Peyer's patch (tissue), 4 donors: ENCODE measurements at regions not wholly inside any gene's neighbourhood (a gene's known extent, or its start where the extent isn't known, plus 50 kb on each side); places are given as distances from the start of the nearest gene placed in this dataset.

Source experiments
- DNase-seq, 3 donors: peaks; one replicate each; pipeline ENCODE4 v3.0.0-alpha.2; 2017 to 2019
- H3K27ac ChIP-seq, 4 donors: fragments of 200-600 bp; sonication (generic); one replicate each; pipeline ENCODE4 v1.5.1; 2016 to 2019
- H3K27me3 ChIP-seq, 2 donors: fragments of 200-600 bp; sonication (generic); one replicate each; pipeline ENCODE4 v1.5.1; 2019
- H3K36me3 ChIP-seq, 3 donors: fragments of 200-600 bp; sonication (generic); one replicate each; pipeline ENCODE4 v1.5.1; 2016 to 2019
- H3K4me1 ChIP-seq, 4 donors: fragments of 200-600 bp; sonication (generic); one replicate each; pipeline ENCODE4 v1.5.1; 2016 to 2019
- H3K4me3 ChIP-seq, 4 donors: fragments of 200-600 bp; sonication (generic); 1 replicate in 3 of 4; 2 replicates in 1 of 4; pipeline ENCODE4 v1.5.1; 2016 to 2019; ENCODE audit warnings: mild to moderate bottlenecking in 1 of 4
- H3K9me3 ChIP-seq, 4 donors: fragments of 200-600 bp; sonication (generic); one replicate each; pipeline ENCODE4 v1.5.1; 2016 to 2019; ENCODE audit warnings: mild to moderate bottlenecking in 1 of 4
- POLR2A ChIP-seq, 2 donors: fragments of 450-650 bp; IDR thresholded peaks; one replicate each; pipeline ENCODE4 v1.5.1; 2017; ENCODE audit warnings: antibody characterized with exemption in 2 of 2, mild to moderate bottlenecking in 2 of 2, moderate library complexity in 2 of 2
- TF ChIP-seq, protein P1 (sequence below), 6 experiments: fragments of 450-650 bp in 4 of 6; fragments of 200-600 bp in 2 of 6; sonication (generic) in 1 of 6; IDR thresholded peaks; one replicate each; pipeline ENCODE4 v1.5.1; 2017 to 2019; ENCODE audit warnings: antibody characterized with exemption in 6 of 6, mild to moderate bottlenecking in 3 of 6, moderate library complexity in 1 of 6

DNA sequence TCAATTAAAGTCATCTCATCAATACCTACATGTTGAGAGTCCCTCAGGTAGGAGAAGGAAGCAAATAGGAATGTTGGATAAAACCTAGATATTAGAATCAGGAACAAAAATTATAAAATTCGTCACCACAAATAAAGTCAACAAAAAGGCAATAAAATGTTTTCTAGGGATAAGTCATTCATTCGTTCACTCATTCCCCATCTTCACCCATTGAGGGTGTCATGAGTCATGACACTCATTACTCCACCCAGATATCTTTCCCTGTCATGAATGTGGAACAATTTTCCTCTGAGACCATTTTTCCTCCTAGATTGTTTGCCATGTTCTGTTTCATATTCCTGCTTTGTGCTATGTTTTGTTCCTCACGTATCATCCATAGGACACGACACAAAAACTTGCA lies 50.9 kb upstream of the OLIG3 start:
- Histone ChIP-seq H3K4me1 (no peaks in the 10 kb centered on the region), H3K4me3 (no peak overlapping the region), H3K9me3 (no peaks in the 10 kb centered on the region), H3K27ac (no peak overlapping the region), H3K36me3 (no peaks in the 10 kb centered on the region), H3K27me3 (no peaks in the 10 kb centered on the region)
- TF ChIP-seq POLR2A (IDR thresholded peaks at IDR 0.05), result no peak
- TF ChIP-seq, protein P1, sequence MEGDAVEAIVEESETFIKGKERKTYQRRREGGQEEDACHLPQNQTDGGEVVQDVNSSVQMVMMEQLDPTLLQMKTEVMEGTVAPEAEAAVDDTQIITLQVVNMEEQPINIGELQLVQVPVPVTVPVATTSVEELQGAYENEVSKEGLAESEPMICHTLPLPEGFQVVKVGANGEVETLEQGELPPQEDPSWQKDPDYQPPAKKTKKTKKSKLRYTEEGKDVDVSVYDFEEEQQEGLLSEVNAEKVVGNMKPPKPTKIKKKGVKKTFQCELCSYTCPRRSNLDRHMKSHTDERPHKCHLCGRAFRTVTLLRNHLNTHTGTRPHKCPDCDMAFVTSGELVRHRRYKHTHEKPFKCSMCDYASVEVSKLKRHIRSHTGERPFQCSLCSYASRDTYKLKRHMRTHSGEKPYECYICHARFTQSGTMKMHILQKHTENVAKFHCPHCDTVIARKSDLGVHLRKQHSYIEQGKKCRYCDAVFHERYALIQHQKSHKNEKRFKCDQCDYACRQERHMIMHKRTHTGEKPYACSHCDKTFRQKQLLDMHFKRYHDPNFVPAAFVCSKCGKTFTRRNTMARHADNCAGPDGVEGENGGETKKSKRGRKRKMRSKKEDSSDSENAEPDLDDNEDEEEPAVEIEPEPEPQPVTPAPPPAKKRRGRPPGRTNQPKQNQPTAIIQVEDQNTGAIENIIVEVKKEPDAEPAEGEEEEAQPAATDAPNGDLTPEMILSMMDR (IDR thresholded peaks at IDR 0.05), result no peak
- DNase-seq, result no peak

DNA sequence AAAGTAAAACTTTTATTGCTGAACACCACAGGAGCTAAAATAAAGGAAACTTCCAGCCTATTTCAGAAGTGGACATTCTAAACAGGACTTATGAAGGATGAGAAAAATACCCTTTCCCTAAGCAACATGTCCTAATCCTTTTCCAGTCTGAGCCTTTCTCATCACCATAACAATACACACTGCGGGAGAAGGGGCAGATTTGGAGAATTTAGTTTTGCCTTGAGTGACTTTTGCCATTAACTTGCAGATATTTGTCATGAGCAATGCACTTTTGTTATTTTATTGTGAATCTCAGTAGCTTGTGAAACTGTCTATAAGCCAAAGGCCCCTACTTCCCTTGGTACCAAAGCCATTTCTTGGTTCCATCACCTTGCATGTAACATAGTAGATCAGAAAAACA lies 53.0 kb upstream of the OLIG3 start:
- H3K27me3 ChIP-seq, result no peaks in the 10 kb centered on the region
- no peak overlapping the region for H3K27ac ChIP-seq
- no peaks in the 10 kb centered on the region for H3K9me3 ChIP-seq
- DNase-seq, result no peak
- no peak for TF ChIP-seq POLR2A (IDR thresholded peaks at IDR 0.05)
- TF ChIP-seq, protein P1 (IDR thresholded peaks at IDR 0.05), result no peak
- H3K4me3 ChIP-seq, result no peak overlapping the region
- H3K4me1 ChIP-seq, result no peaks in the 10 kb centered on the region
- no peaks in the 10 kb centered on the region for H3K36me3 ChIP-seq

DNA sequence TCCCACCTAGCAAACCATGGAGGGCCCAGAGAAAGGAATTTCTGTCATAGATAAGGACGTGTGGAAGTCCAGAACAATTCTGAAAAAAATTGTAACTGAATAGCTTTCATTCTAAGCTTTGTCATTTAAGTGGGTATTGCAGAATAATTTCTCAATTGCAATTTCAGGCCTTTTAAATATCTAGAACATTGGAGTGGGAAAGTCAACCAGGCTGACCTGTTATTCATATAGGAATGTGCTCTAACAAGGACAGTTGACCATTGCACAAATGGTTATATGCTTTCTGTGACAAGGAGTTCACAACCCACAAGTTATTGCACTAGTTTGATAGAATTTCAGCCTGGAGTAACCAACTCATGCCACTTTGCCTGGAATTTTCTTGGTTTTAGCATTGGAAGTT lies 53.4 kb upstream of the OLIG3 start:
- Histone ChIP-seq H3K4me3 (no peak overlapping the region), H3K27me3 (no peaks in the 10 kb centered on the region), H3K9me3 (no peaks in the 10 kb centered on the region), H3K36me3 (no peaks in the 10 kb centered on the region), H3K27ac (no peak overlapping the region), H3K4me1 (no peaks in the 10 kb centered on the region)
- no peak for DNase-seq
- no peak for TF ChIP-seq POLR2A (IDR thresholded peaks at IDR 0.05)
- TF ChIP-seq, protein P1 (IDR thresholded peaks at IDR 0.05), result no peak

DNA sequence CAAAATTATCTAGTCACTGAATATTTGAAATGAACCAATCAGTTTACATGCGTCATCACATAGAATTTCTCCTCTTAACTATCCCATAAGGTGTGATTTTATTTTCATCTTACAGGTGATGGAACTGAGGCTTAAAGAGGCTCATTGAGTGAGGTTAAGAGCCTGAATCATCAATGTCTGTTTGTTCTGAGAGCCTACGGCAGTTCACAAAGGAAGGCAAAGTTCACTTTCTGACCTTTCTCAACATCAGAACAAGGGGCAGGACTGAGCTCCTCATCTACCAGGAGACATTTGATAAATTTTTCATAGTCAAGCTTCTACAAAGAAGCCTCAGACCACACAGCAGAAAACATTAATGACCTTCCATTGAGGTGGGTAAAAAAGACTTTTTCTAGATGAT lies 54.9 kb upstream of the OLIG3 start:
- no peaks in the 10 kb centered on the region for H3K9me3 ChIP-seq
- H3K27ac ChIP-seq, result no peak overlapping the region
- DNase-seq, result no peak
- H3K4me1 ChIP-seq, result no peaks in the 10 kb centered on the region
- H3K4me3 ChIP-seq, result no peak overlapping the region
- no peaks in the 10 kb centered on the region for H3K27me3 ChIP-seq
- TF ChIP-seq POLR2A (IDR thresholded peaks at IDR 0.05), result no peak
- TF ChIP-seq, protein P1 (IDR thresholded peaks at IDR 0.05), result no peak
- no peaks in the 10 kb centered on the region for H3K36me3 ChIP-seq

DNA sequence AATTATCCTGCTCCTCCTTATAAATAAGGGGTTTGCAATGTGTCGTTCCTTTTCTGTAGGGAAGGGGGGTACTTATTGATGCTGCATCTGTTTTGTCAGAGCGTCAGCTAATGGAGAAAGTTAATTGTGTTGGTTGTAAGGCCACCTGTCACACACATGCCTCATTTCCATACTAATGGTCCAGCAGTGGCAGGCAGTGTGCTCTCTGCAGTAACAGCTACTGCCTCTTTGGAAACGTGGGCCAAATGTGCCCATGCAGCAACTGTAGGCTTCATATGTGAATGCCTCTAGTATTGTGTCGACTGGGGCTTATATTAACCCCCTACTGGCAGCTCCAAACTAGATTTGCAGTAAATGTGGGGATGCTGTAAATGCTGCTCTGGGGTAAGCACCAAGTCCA lies 56.3 kb upstream of the OLIG3 start:
- H3K4me1 ChIP-seq, result no peaks in the 10 kb centered on the region
- H3K9me3 ChIP-seq, result no peaks in the 10 kb centered on the region
- no peaks in the 10 kb centered on the region for H3K36me3 ChIP-seq
- no peak for DNase-seq
- TF ChIP-seq POLR2A (IDR thresholded peaks at IDR 0.05), result no peak
- H3K27ac ChIP-seq, result no peak overlapping the region
- no peak overlapping the region for H3K4me3 ChIP-seq
- H3K27me3 ChIP-seq, result no peaks in the 10 kb centered on the region

DNA sequence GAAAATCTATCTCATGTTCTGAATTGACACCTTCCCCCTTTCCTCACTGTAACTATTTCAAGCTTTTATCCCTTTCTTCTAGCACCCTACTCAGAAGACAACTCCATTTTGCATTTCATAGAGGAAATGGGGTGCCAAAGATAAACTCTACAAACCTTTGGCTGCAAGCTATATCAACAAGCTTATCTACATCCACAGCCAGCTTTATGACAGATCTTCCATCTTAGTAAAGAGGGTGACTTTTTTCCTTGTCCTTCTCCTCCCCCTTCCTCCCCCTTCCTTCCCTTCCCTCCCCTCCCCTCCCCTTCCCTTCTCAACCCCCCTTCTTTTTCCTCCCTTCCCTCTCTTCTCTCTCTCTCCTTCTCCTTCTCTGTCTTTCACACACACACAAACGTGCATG lies 58.0 kb upstream of the OLIG3 start:
- no peaks in the 10 kb centered on the region for H3K36me3 ChIP-seq
- TF ChIP-seq, protein P1 (IDR thresholded peaks at IDR 0.05), result no peak
- no peak for TF ChIP-seq POLR2A (IDR thresholded peaks at IDR 0.05)
- no peaks in the 10 kb centered on the region for H3K9me3 ChIP-seq
- no peak for DNase-seq
- H3K27me3 ChIP-seq, result no peaks in the 10 kb centered on the region
- no peaks in the 10 kb centered on the region for H3K4me1 ChIP-seq
- no peak overlapping the region for H3K27ac ChIP-seq
- H3K4me3 ChIP-seq, result no peak overlapping the region
